WTC11 (cell line): ENCODE measurements at regions not wholly inside any gene's neighbourhood (a gene's known extent, or its start where the extent isn't known, plus 50 kb on each side); places are given as distances from the start of the nearest gene placed in this dataset.

Source experiments
- ATAC-seq: fragments of 200-7000 bp; cut with Tn5 transposase; 2 replicates; pipeline ENCODE4 v1.10.0; 2021; ENCODE audit warnings: mild to moderate bottlenecking, moderate library complexity
- CTCF ChIA-PET: fragments of 300-600 bp; sonication (Branson Sonifier 250); formaldehyde crosslinking; loops from one replicate; lab custom pipeline; 2021; ENCODE audit warnings: antibody characterized with exemption; lab: Charles Lee
- POLR2A ChIA-PET: fragments of 350-600 bp; sonication (Branson Sonifier 250); formaldehyde crosslinking; loops from one replicate; lab custom pipeline; 2021; ENCODE audit warnings: antibody characterized with exemption; lab: Charles Lee
- DNase-seq: peaks from one replicate; pipeline ENCODE4 v3.0.0; 2021; ENCODE audit warnings: low spot score
- H3K27ac Mint-ChIP-seq: 2 replicates; pipeline ENCODE4 v1.8.0; 2021; ENCODE audit warnings: mixed read lengths
- H3K27me3 Mint-ChIP-seq: 2 replicates; pipeline ENCODE4 v1.8.0; 2021; ENCODE audit warnings: low read depth, mild to moderate bottlenecking, moderate library complexity, mixed read lengths
- H3K36me3 Mint-ChIP-seq: 2 replicates; pipeline ENCODE4 v1.8.0; 2021; ENCODE audit warnings: mixed read lengths
- H3K4me1 Mint-ChIP-seq: 2 replicates; pipeline ENCODE4 v1.8.0; 2022; ENCODE audit warnings: mixed read lengths
- H3K4me3 Mint-ChIP-seq: 2 replicates; pipeline ENCODE4 v1.8.0; 2021; ENCODE audit warnings: mild to moderate bottlenecking, moderate library complexity, mixed read lengths
- H3K9me3 Mint-ChIP-seq: 2 replicates; pipeline ENCODE4 v1.8.0; 2021; ENCODE audit warnings: mixed read lengths
- ATF6 ChIP-seq: sonication (generic); formaldehyde crosslinking; IDR thresholded peaks from 2 replicates; pipeline ENCODE4 v1.8.1; 2023; ENCODE audit warnings: mild to moderate bottlenecking, missing genetic modification reagents
- CREB1 ChIP-seq: sonication (generic); formaldehyde crosslinking; IDR thresholded peaks from 2 replicates; pipeline ENCODE4 v1.8.0; 2023; ENCODE audit warnings: mild to moderate bottlenecking, missing genetic modification reagents
- E2F4 ChIP-seq: sonication (generic); formaldehyde crosslinking; IDR thresholded peaks from 2 replicates; pipeline ENCODE4 v1.8.1; 2022; ENCODE audit warnings: low read depth, mild to moderate bottlenecking, moderate library complexity, missing genetic modification reagents, borderline replicate concordance
- ELF4 ChIP-seq: sonication (generic); formaldehyde crosslinking; IDR thresholded peaks from 2 replicates; pipeline ENCODE4 v1.8.1; 2022; ENCODE audit warnings: low read depth, mild to moderate bottlenecking, moderate library complexity, missing genetic modification reagents
- ERG ChIP-seq: fragments of 250-450 bp; sonication (Bioruptor Pico); IDR thresholded peaks from 2 replicates; pipeline ENCODE4 v1.8.0; 2021; ENCODE audit warnings: mild to moderate bottlenecking
- FOXJ3 ChIP-seq: sonication (generic); formaldehyde crosslinking; IDR thresholded peaks from 2 replicates; pipeline ENCODE4 v1.9.0; 2021; ENCODE audit warnings: missing genetic modification reagents, mild to moderate bottlenecking, borderline replicate concordance
- FOXP4 ChIP-seq: sonication (generic); formaldehyde crosslinking; IDR thresholded peaks from 2 replicates; pipeline ENCODE4 v1.8.0; 2022; ENCODE audit warnings: mild to moderate bottlenecking, missing genetic modification reagents
- HMGXB4 ChIP-seq: sonication (generic); formaldehyde crosslinking; IDR thresholded peaks from 2 replicates; pipeline ENCODE4 v1.8.1; 2023; ENCODE audit warnings: mild to moderate bottlenecking, moderate library complexity, missing genetic modification reagents
- JAZF1 ChIP-seq: fragments of 250-450 bp; sonication (Bioruptor Pico); IDR thresholded peaks from 2 replicates; pipeline ENCODE4 v1.9.0; 2021; ENCODE audit warnings: moderate library complexity, mild to moderate bottlenecking, inconsistent platforms
- MYBL2 ChIP-seq: sonication (generic); formaldehyde crosslinking; IDR thresholded peaks from 2 replicates; pipeline ENCODE4 v1.8.1; 2023; ENCODE audit warnings: mild to moderate bottlenecking, moderate library complexity, missing genetic modification reagents
- NR2C2 ChIP-seq: sonication (generic); formaldehyde crosslinking; IDR thresholded peaks from 2 replicates; pipeline ENCODE4 v1.8.0; 2022; ENCODE audit warnings: mild to moderate bottlenecking, missing genetic modification reagents
- RORB ChIP-seq: fragments of 250-450 bp; sonication (Bioruptor Pico); IDR thresholded peaks from 2 replicates; pipeline ENCODE4 v1.9.0; 2021; ENCODE audit warnings: mild to moderate bottlenecking
- TCF7 ChIP-seq: sonication (generic); formaldehyde crosslinking; IDR thresholded peaks from 2 replicates; pipeline ENCODE4 v1.8.0; 2022; ENCODE audit warnings: mild to moderate bottlenecking, low read depth, missing genetic modification reagents, moderate library complexity
- ZBTB21 ChIP-seq: sonication (generic); formaldehyde crosslinking; IDR thresholded peaks from 2 replicates; pipeline ENCODE4 v1.8.1; 2023; ENCODE audit warnings: mild to moderate bottlenecking, missing genetic modification reagents, borderline replicate concordance
- ZNF317 ChIP-seq: sonication (generic); formaldehyde crosslinking; IDR thresholded peaks from 2 replicates; pipeline ENCODE4 v1.8.1; 2023; ENCODE audit warnings: low read depth, mild to moderate bottlenecking, moderate library complexity, missing genetic modification reagents, borderline replicate concordance
- ZNF423 ChIP-seq: fragments of 250-450 bp; sonication (Bioruptor Pico); IDR thresholded peaks from 2 replicates; pipeline ENCODE4 v2.1.2; 2022; ENCODE audit warnings: mild to moderate bottlenecking, moderate library complexity
- ZNF671 ChIP-seq: fragments of 250-450 bp; sonication (Bioruptor Pico); IDR thresholded peaks from 2 replicates; pipeline ENCODE4 v1.8.0; 2021; ENCODE audit warnings: mild to moderate bottlenecking

GRCh38 chr10:9305018-9305655 lies 1250.6 kb downstream of the GATA3 start:
- DNase-seq (no peak), ATAC-seq (peak; percentile 47; the same call in 1 of the 2 replicates)
- H3K9me3 Mint-ChIP-seq: no peaks in the 10 kb centered on the region
- CTCF ChIA-PET: no interaction called here
- no peak overlapping the region for H3K27ac Mint-ChIP-seq
- no peaks in the 10 kb centered on the region; the same call in 1 of the 2 replicates for H3K27me3 Mint-ChIP-seq
- H3K4me1 Mint-ChIP-seq: peaks cover 7% of the 10 kb centered on the region
- H3K36me3 Mint-ChIP-seq: no peaks in the 10 kb centered on the region
- POLR2A ChIA-PET: no interaction called here
- TF ChIP-seq ZNF423 (CRISPR knock-in tag) (no peak), CREB1 (no peak), NR2C2 (CRISPR knock-in tag) (no peak), ZBTB21 (CRISPR knock-in tag) (no peak), TCF7 (CRISPR knock-in tag) (no peak), E2F4 (CRISPR knock-in tag) (no peak), ATF6 (no peak), FOXP4 (CRISPR knock-in tag) (no peak), FOXJ3 (CRISPR knock-in tag) (no peak), MYBL2 (CRISPR knock-in tag) (no peak), ZNF317 (no peak), JAZF1 (CRISPR knock-in tag) (no peak), ELF4 (CRISPR knock-in tag) (no peak), RORB (no peak), HMGXB4 (no peak), ERG (CRISPR knock-in tag) (no peak), ZNF671 (CRISPR knock-in tag) (no peak)
- TF ChIP-seq, all 79 proteins: peak for 0
- no peak overlapping the region for H3K4me3 Mint-ChIP-seq
